ENCODE measurements at regions not wholly inside any gene's neighbourhood (a gene's known extent, or its start where the extent isn't known, plus 50 kb on each side); places are given as distances from the start of the nearest gene placed in this dataset.

DNA sequence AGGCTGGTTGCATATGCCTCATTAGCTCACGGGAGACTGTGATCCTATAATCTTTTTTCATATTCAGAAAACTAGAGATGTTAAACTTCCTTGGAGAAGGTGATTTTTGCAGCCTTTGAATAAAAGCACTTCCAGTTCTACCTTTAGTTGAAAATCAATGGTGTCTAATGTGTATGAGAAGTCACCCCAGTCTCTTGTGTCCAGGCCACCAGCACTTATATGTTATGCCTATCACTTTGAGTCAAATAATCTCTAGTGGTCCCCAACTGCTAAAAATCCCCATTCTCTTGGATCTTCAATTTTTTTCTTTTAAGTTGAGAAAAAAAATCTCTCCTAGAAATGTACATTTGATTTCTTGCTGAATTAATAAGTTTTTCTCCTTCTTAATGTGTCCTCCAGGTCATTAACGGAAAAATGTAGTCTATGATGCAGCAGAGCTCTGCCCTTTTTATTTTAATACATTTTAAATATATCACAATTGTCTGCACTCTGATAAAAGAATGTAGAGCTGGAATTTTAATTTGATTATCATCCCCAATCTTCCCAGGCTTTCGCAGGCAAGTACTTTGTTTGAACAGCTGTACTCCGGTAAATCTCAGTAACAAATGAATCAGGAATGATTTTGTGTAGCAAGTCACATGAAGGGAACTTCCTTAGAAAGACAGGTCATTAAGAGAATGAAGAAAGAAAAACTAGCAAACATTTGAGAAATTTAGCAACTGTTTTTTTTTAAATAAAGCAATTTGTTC is 147.0 kb downstream of the SOX4 start:
- TF ChIP-seq POLR2A (IDR thresholded peaks at IDR 0.05), result no peak
- TF ChIP-seq, protein P1, sequence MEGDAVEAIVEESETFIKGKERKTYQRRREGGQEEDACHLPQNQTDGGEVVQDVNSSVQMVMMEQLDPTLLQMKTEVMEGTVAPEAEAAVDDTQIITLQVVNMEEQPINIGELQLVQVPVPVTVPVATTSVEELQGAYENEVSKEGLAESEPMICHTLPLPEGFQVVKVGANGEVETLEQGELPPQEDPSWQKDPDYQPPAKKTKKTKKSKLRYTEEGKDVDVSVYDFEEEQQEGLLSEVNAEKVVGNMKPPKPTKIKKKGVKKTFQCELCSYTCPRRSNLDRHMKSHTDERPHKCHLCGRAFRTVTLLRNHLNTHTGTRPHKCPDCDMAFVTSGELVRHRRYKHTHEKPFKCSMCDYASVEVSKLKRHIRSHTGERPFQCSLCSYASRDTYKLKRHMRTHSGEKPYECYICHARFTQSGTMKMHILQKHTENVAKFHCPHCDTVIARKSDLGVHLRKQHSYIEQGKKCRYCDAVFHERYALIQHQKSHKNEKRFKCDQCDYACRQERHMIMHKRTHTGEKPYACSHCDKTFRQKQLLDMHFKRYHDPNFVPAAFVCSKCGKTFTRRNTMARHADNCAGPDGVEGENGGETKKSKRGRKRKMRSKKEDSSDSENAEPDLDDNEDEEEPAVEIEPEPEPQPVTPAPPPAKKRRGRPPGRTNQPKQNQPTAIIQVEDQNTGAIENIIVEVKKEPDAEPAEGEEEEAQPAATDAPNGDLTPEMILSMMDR (IDR thresholded peaks at IDR 0.05), result no peak
- no peak for TF ChIP-seq EP300 (IDR thresholded peaks at IDR 0.05)
